H1 (cell line): ENCODE measurements at regions not wholly inside any gene's neighbourhood (a gene's known extent, or its start where the extent isn't known, plus 50 kb on each side); places are given as distances from the start of the nearest gene placed in this dataset.

Experiments
- CTCF ChIA-PET: fragments of 300-600 bp; sonication (Branson Sonifier 250); formaldehyde crosslinking; loops from one replicate; lab custom pipeline; 2021; ENCODE audit not compliant: partially characterized antibody; lab: Charles Lee
- POLR2A ChIA-PET: fragments of 300-600 bp; sonication (Branson Sonifier 250); formaldehyde crosslinking; loops from one replicate; lab custom pipeline; 2021; ENCODE audit warnings: inconsistent platforms; ENCODE audit not compliant: partially characterized antibody; lab: Charles Lee
- DNase-seq, 2 experiments: peaks; one replicate each; pipeline versions ENCODE4 v3.0.0 to v3.0.0-alpha.2; 2010 to 2022; ENCODE audit warnings: low spot score in 2 of 2, low read depth in 1 of 2, mixed read lengths in 1 of 2
- FAIRE-seq: peaks from 2 replicates; lab custom pipeline; 2011; peaks lifted over from hg19 to GRCh38; lab: Jason Lieb, UNC
- H2AFZ ChIP-seq: 2 replicates; pipeline ENCODE4 v1.8.1; 2012; ENCODE audit warnings: low read length, inconsistent platforms
- H2AK5ac ChIP-seq: 2 replicates; pipeline ENCODE4 v1.6.1; 2013; ENCODE audit warnings: low read depth, low read length
- H2BK120ac ChIP-seq: replicated peaks from 2 replicates; pipeline ENCODE3; 2013; ENCODE audit warnings: low read depth, low read length, inconsistent platforms
- H2BK12ac ChIP-seq: 2 replicates; pipeline ENCODE4 v1.6.1; 2013; ENCODE audit warnings: low read depth, low read length
- H2BK15ac ChIP-seq: 2 replicates; pipeline ENCODE4 v1.6.1; 2013; ENCODE audit warnings: low read length
- H2BK20ac ChIP-seq: 2 replicates; pipeline ENCODE4 v1.6.1; 2013; ENCODE audit warnings: low read length
- H2BK5ac ChIP-seq: 2 replicates; pipeline ENCODE4 v1.6.1; 2013; ENCODE audit warnings: low read depth, low read length
- H3K14ac ChIP-seq: 2 replicates; pipeline ENCODE4 v1.6.1; 2013; ENCODE audit warnings: inconsistent platforms; ENCODE audit not compliant: insufficient read length
- H3K18ac ChIP-seq: 2 replicates; pipeline ENCODE4 v1.6.1; 2013; ENCODE audit warnings: low read length; ENCODE audit errors: extremely low read depth
- H3K23ac ChIP-seq: 2 replicates; pipeline ENCODE4 v1.6.1; 2013; ENCODE audit warnings: inconsistent platforms; ENCODE audit not compliant: insufficient read length
- H3K23me2 ChIP-seq: 2 replicates; pipeline ENCODE4 v1.6.1; 2013; ENCODE audit warnings: low read depth, low read length
- H3K27ac ChIP-seq: 2 replicates; pipeline ENCODE4 v1.6.1; 2011; ENCODE audit warnings: low read depth, low read length, inconsistent platforms
- H3K27me3 ChIP-seq, 4 experiments: replicated peaks in 1 of 4; 1 replicate in 1 of 4; 2 replicates in 3 of 4; pipeline versions ENCODE4 v1.6.1 to v1.8.1; 2011 to 2013; ENCODE audit warnings: low read length in 3 of 4, mild to moderate bottlenecking in 3 of 4, inconsistent platforms in 2 of 4, mixed read lengths in 2 of 4, moderate library complexity in 1 of 4; ENCODE audit not compliant: control insufficient read depth in 3 of 4, insufficient read depth in 3 of 4; ENCODE audit errors: extremely low read depth in 1 of 4
- H3K36me3 ChIP-seq, 4 experiments: 2 replicates each; pipeline versions ENCODE4 v1.6.1 to v1.8.1; 2011 to 2013; ENCODE audit warnings: mild to moderate bottlenecking in 4 of 4, low read length in 3 of 4, moderate library complexity in 2 of 4, control low read depth in 1 of 4, inconsistent platforms in 1 of 4; ENCODE audit not compliant: insufficient read depth in 4 of 4, control insufficient read depth in 2 of 4
- H3K4ac ChIP-seq: replicated peaks from 2 replicates; pipeline ENCODE3; 2013; ENCODE audit warnings: low read length, low read depth, mixed read lengths, inconsistent platforms; ENCODE audit not compliant: insufficient read length
- H3K4me1 ChIP-seq, 4 experiments: replicated peaks in 1 of 4; 1 replicate in 1 of 4; 2 replicates in 3 of 4; pipeline versions ENCODE4 v1.6.1 to v1.8.1; 2011 to 2013; ENCODE audit warnings: low read length in 3 of 4, inconsistent platforms in 2 of 4, mixed read lengths in 1 of 4; ENCODE audit not compliant: insufficient read depth in 4 of 4, control insufficient read depth in 3 of 4
- H3K4me2 ChIP-seq, 2 experiments: 2 replicates each; pipeline versions ENCODE4 v1.6.1 to v1.8.1; 2011 to 2013; ENCODE audit warnings: low read depth in 2 of 2, low read length in 2 of 2, control low read depth in 1 of 2, inconsistent platforms in 1 of 2, mild to moderate bottlenecking in 1 of 2; ENCODE audit not compliant: insufficient read depth in 1 of 2
- H3K4me3 ChIP-seq, 4 experiments: fragments of 200-600, 300-600 bp in 1 of 4; sonication (generic), shearing (Covaris generic), sonication (Bioruptor Twin) in 1 of 4; 2 replicates each; pipeline versions ENCODE4 v1.5.1 to v1.8.1; 2011 to 2016; ENCODE audit warnings: low read length in 4 of 4, low read depth in 3 of 4, control low read depth in 2 of 4, inconsistent platforms in 2 of 4, mild to moderate bottlenecking in 2 of 4, mixed read lengths in 1 of 4, moderate library complexity in 1 of 4; ENCODE audit not compliant: insufficient read depth in 2 of 4; ENCODE audit errors: extremely low read depth in 1 of 4
- H3K56ac ChIP-seq: replicated peaks from 2 replicates; pipeline ENCODE3; 2013; ENCODE audit warnings: low read depth, mild to moderate bottlenecking, mixed read lengths, low read length, inconsistent platforms; ENCODE audit not compliant: insufficient read length
- H3K79me1 ChIP-seq: 2 replicates; pipeline ENCODE4 v1.6.1; 2013; ENCODE audit warnings: low read depth, low read length, control low read depth
- H3K79me2 ChIP-seq, 2 experiments: 2 replicates each; pipeline versions ENCODE4 v1.6.1 to v1.8.1; 2012 to 2013; ENCODE audit warnings: low read length in 2 of 2, mild to moderate bottlenecking in 2 of 2, inconsistent platforms in 1 of 2; ENCODE audit not compliant: insufficient read depth in 2 of 2, control insufficient read depth in 1 of 2
- H3K9ac ChIP-seq, 4 experiments: replicated peaks in 1 of 4; 1 replicate in 1 of 4; 2 replicates in 3 of 4; pipeline versions ENCODE4 v1.6.1 to v1.8.1; 2011 to 2013; ENCODE audit warnings: low read depth in 3 of 4, low read length in 3 of 4, control low read depth in 2 of 4, mild to moderate bottlenecking in 2 of 4, moderate library complexity in 2 of 4, inconsistent platforms in 1 of 4; ENCODE audit errors: extremely low read depth in 1 of 4
- H3K9me3 ChIP-seq, 2 experiments: 2 replicates each; pipeline versions ENCODE4 v1.6.1 to v1.8.1; 2012 to 2013; ENCODE audit warnings: mild to moderate bottlenecking in 2 of 2, moderate library complexity in 2 of 2, control low read depth in 1 of 2, inconsistent platforms in 1 of 2, low read depth in 1 of 2, low read length in 1 of 2, mixed read lengths in 1 of 2; ENCODE audit not compliant: insufficient read depth in 2 of 2
- H4K20me1 ChIP-seq, 2 experiments: replicated peaks in 1 of 2; 2 replicates each; pipeline versions ENCODE3 to v1.8.1; 2011 to 2013; ENCODE audit warnings: inconsistent platforms in 2 of 2, low read length in 2 of 2, mild to moderate bottlenecking in 1 of 2; ENCODE audit not compliant: insufficient read depth in 2 of 2, control insufficient read depth in 1 of 2
- H4K5ac ChIP-seq: 2 replicates; pipeline ENCODE4 v1.6.1; 2013; ENCODE audit warnings: low read length, low read depth, mixed read lengths, inconsistent platforms; ENCODE audit not compliant: insufficient read length
- H4K8ac ChIP-seq: 2 replicates; pipeline ENCODE4 v1.8.0; 2013; ENCODE audit warnings: mild to moderate bottlenecking, moderate library complexity, low read length, inconsistent platforms; ENCODE audit not compliant: insufficient read depth; ENCODE audit errors: extremely low read depth
- H4K91ac ChIP-seq: replicated peaks from 2 replicates; pipeline ENCODE3; 2013; ENCODE audit warnings: low read length, mixed read lengths, inconsistent platforms; ENCODE audit not compliant: insufficient read length
- HDAC2 ChIP-seq, 2 experiments: fragments of 300-600 bp in 1 of 2; sonication (generic) in 1 of 2; IDR thresholded peaks; 2 replicates each; pipeline ENCODE4 v1.6.1; 2011 to 2012; ENCODE audit warnings: low read depth in 2 of 2, low read length in 2 of 2, mild to moderate bottlenecking in 2 of 2, moderate library complexity in 2 of 2, borderline replicate concordance in 1 of 2, inconsistent platforms in 1 of 2
- JUND ChIP-seq: IDR thresholded peaks from 2 replicates; pipeline ENCODE4 v1.6.1; 2011; ENCODE audit warnings: mild to moderate bottlenecking, improper control_type of control experiment, low read length
- KDM4A ChIP-seq: IDR thresholded peaks from one replicate; pipeline ENCODE4 v1.7.1; 2012; ENCODE audit warnings: low read depth, mild to moderate bottlenecking, moderate library complexity, low read length, inconsistent platforms; ENCODE audit not compliant: severe bottlenecking
- RBBP5 ChIP-seq: IDR thresholded peaks from 2 replicates; pipeline ENCODE4 v1.7.1; 2012; ENCODE audit warnings: low read depth, mild to moderate bottlenecking, inconsistent platforms, low read length, moderate library complexity, borderline replicate concordance
- SIX5 ChIP-seq: IDR thresholded peaks from 2 replicates; pipeline ENCODE4 v1.6.1; 2011; ENCODE audit warnings: mild to moderate bottlenecking, low read depth, low read length
- SP2 ChIP-seq: IDR thresholded peaks from 2 replicates; pipeline ENCODE4 v1.6.1; 2012; ENCODE audit warnings: mild to moderate bottlenecking, low read length, inconsistent platforms
- YY1 ChIP-seq: IDR thresholded peaks from 2 replicates; pipeline ENCODE4 v1.6.1; 2011; ENCODE audit warnings: low read depth, mild to moderate bottlenecking, low read length

GRCh38 chr14:56944397-56944796 lies 134.1 kb upstream of the OTX2 start (continued):
- TF ChIP-seq SP2 (no peak), KDM4A (no peak)

DNA sequence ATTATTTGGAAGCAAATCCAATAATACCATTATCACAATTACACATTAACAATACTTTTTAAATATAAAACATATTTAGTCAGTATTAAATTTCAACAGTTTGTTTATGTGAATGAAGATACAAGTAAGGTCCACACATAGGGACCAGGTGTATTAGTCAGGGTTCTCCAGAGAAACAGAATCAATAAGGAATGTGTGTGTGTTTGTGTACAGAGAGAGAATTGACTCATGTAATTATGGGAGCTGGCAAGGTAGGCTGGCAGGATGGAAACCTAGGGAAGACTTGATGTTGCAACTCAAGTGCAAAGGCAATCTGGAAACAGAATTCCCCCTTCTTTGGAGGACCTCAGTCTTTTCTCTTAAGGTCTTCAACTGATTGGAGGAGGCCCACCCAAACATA lies 123.2 kb upstream of the OTX2 start:
- no peak overlapping the region for H2BK20ac ChIP-seq
- no peak overlapping the region for H2AK5ac ChIP-seq
- no peak overlapping the region for H3K4ac ChIP-seq
- no peak overlapping the region for H3K4me2 ChIP-seq
- no peak overlapping the region for H3K18ac ChIP-seq
- H3K36me3 ChIP-seq, result no peaks in the 10 kb centered on the region
- no peak overlapping the region for H3K56ac ChIP-seq
- no peak overlapping the region for H2BK15ac ChIP-seq
- H3K23ac ChIP-seq, result no peak overlapping the region
- no peaks in the 10 kb centered on the region; a peak in 1 of 7 replicates for H3K27me3 ChIP-seq
- H3K27ac ChIP-seq, result no peak overlapping the region
- no peak for DNase-seq
- H2AFZ ChIP-seq, result no peak overlapping the region
- H3K23me2 ChIP-seq, result no peaks in the 10 kb centered on the region
- no peaks in the 10 kb centered on the region for H3K79me2 ChIP-seq
- ChIA-PET POLR2A (no interaction called here), CTCF (interaction anchor here (1.4 kb wide), 1 partner anchor 11 kb away, joined by 4 read pairs; no protein-coding TSS in a partner anchor)
- no peak overlapping the region for H4K91ac ChIP-seq
- no peak overlapping the region for H3K14ac ChIP-seq
- H3K9me3 ChIP-seq, result no peaks in the 10 kb centered on the region
- H3K4me3 ChIP-seq, result no peak overlapping the region
- H2BK120ac ChIP-seq, result no peak overlapping the region
- H4K20me1 ChIP-seq, result no peaks in the 10 kb centered on the region
- H4K8ac ChIP-seq, result no peak overlapping the region
- no peaks in the 10 kb centered on the region for H3K79me1 ChIP-seq
- no peak overlapping the region for H2BK12ac ChIP-seq
- FAIRE-seq, result no peak
- H4K5ac ChIP-seq, result no peak overlapping the region
- no peak overlapping the region for H3K9ac ChIP-seq
- H2BK5ac ChIP-seq, result no peak overlapping the region
- no peaks in the 10 kb centered on the region for H3K4me1 ChIP-seq
- TF ChIP-seq SIX5 (no peak), HDAC2 (IDR thresholded peaks at IDR 0.05; ENCODE audit: borderline replicate concordance in 1 of 2, low read depth in 2 of 2, low read length in 2 of 2) (no peak), YY1 (no peak), RBBP5 (no peak), JUND (no peak)
